Astrocyte (in vitro differentiated cells and primary cell): ENCODE measurements at regions not wholly inside any gene's neighbourhood (a gene's known extent, or its start where the extent isn't known, plus 50 kb on each side); places are given as distances from the start of the nearest gene placed in this dataset.

ENCODE experiments used
- DNase-seq: peaks from one replicate; pipeline ENCODE4 v3.0.0-alpha.2; 2010; ENCODE audit warnings: low read depth
- FAIRE-seq: peaks from 2 replicates; lab custom pipeline; 2011; peaks lifted over from hg19 to GRCh38; lab: Jason Lieb, UNC
- H2AFZ ChIP-seq: 2 replicates; pipeline ENCODE4 v1.6.0; 2012; ENCODE audit warnings: low read depth, low read length, inconsistent platforms
- H3K27ac ChIP-seq: 2 replicates; pipeline ENCODE4 v1.5.1; 2011; ENCODE audit warnings: low read depth, low read length, inconsistent platforms
- H3K27me3 ChIP-seq: 2 replicates; pipeline ENCODE4 v1.6.0; 2011; ENCODE audit warnings: low read length, inconsistent platforms; ENCODE audit not compliant: insufficient read depth
- H3K36me3 ChIP-seq: 2 replicates; pipeline ENCODE4 v1.5.1; 2011; ENCODE audit warnings: low read length, inconsistent platforms; ENCODE audit not compliant: insufficient read depth
- H3K4me1 ChIP-seq: 2 replicates; pipeline ENCODE4 v1.5.1; 2011; ENCODE audit warnings: low read length, inconsistent platforms; ENCODE audit not compliant: insufficient read depth
- H3K4me2 ChIP-seq: 2 replicates; pipeline ENCODE4 v1.6.0; 2012; ENCODE audit warnings: low read length, inconsistent platforms
- H3K4me3 ChIP-seq: 2 replicates; pipeline ENCODE4 v1.5.1; 2011; ENCODE audit warnings: low read depth, mild to moderate bottlenecking, low read length, inconsistent platforms; ENCODE audit not compliant: insufficient read depth
- H3K79me2 ChIP-seq: 2 replicates; pipeline ENCODE4 v1.6.0; 2012; ENCODE audit warnings: mild to moderate bottlenecking, low read length, inconsistent platforms; ENCODE audit not compliant: insufficient read depth
- H3K9ac ChIP-seq: 2 replicates; pipeline ENCODE4 v1.6.0; 2012; ENCODE audit warnings: mild to moderate bottlenecking, low read length, inconsistent platforms
- H3K9me3 ChIP-seq: 2 replicates; pipeline ENCODE4 v1.5.1; 2012; ENCODE audit warnings: low read depth, mild to moderate bottlenecking, low read length, inconsistent platforms; ENCODE audit not compliant: insufficient read depth
- H4K20me1 ChIP-seq: 2 replicates; pipeline ENCODE4 v1.6.0; 2012; ENCODE audit warnings: low read length, inconsistent platforms; ENCODE audit not compliant: insufficient read depth
- H3K27ac Mint-ChIP-seq: one replicate; pipeline ENCODE4 v1.8.0; 2021; ENCODE audit warnings: mild to moderate bottlenecking, mixed read lengths; ENCODE audit not compliant: unreplicated experiment
- H3K27me3 Mint-ChIP-seq: one replicate; pipeline ENCODE4 v1.8.0; 2021; ENCODE audit warnings: low read depth, mixed read lengths; ENCODE audit not compliant: unreplicated experiment
- H3K36me3 Mint-ChIP-seq: one replicate; pipeline ENCODE4 v1.8.0; 2021; ENCODE audit warnings: low read depth, mixed read lengths; ENCODE audit not compliant: unreplicated experiment
- H3K4me1 Mint-ChIP-seq: one replicate; pipeline ENCODE4 v1.8.0; 2021; ENCODE audit warnings: low read depth, mixed read lengths; ENCODE audit not compliant: unreplicated experiment
- H3K4me3 Mint-ChIP-seq: one replicate; pipeline ENCODE4 v1.8.0; 2021; ENCODE audit warnings: mild to moderate bottlenecking, moderate library complexity, mixed read lengths; ENCODE audit not compliant: unreplicated experiment
- H3K9me3 Mint-ChIP-seq: one replicate; pipeline ENCODE4 v1.8.0; 2021; ENCODE audit warnings: mild to moderate bottlenecking, mixed read lengths; ENCODE audit not compliant: unreplicated experiment
- CTCF ChIP-seq: IDR thresholded peaks from 2 replicates; pipeline ENCODE4 v1.5.1; 2011; ENCODE audit warnings: low read depth, mild to moderate bottlenecking, inconsistent platforms, low read length, moderate library complexity; ENCODE audit not compliant: insufficient read depth
- EZH2 ChIP-seq: IDR thresholded peaks from 2 replicates; pipeline ENCODE4 v1.6.1; 2012; ENCODE audit warnings: mild to moderate bottlenecking, low read length, inconsistent platforms; ENCODE audit not compliant: insufficient read depth

GRCh38 chr12:115837220-115837619, 440.3 kb downstream of the MED13L start:
- H3K27me3 Mint-ChIP-seq = peaks cover 9% of the 10 kb centered on the region
- H3K27ac ChIP-seq = no peak overlapping the region
- H3K27me3 ChIP-seq = no peaks in the 10 kb centered on the region
- no peaks in the 10 kb centered on the region for H3K36me3 ChIP-seq
- H3K4me3 ChIP-seq = no peak overlapping the region
- H3K36me3 Mint-ChIP-seq = no peaks in the 10 kb centered on the region
- DNase-seq = no peak
- H3K9ac ChIP-seq = no peak overlapping the region
- no peak overlapping the region for H3K27ac Mint-ChIP-seq
- H3K9me3 Mint-ChIP-seq = peaks cover 3% of the 10 kb centered on the region
- no peaks in the 10 kb centered on the region for H3K4me1 ChIP-seq
- TF ChIP-seq EZH2 (no peak), CTCF (no peak)
- H3K4me1 Mint-ChIP-seq = no peaks in the 10 kb centered on the region
- FAIRE-seq = no peak
- no peaks in the 10 kb centered on the region for H3K79me2 ChIP-seq
- no peak overlapping the region for H3K4me2 ChIP-seq
- no peaks in the 10 kb centered on the region for H3K9me3 ChIP-seq
- no peak overlapping the region for H2AFZ ChIP-seq
- H3K4me3 Mint-ChIP-seq = no peak overlapping the region
- H4K20me1 ChIP-seq = no peaks in the 10 kb centered on the region

- H3K9me3 Mint-ChIP-seq = peaks cover 3% of the 10 kb centered on the region
- H3K27me3 ChIP-seq = no peaks in the 10 kb centered on the region
- H3K79me2 ChIP-seq = no peaks in the 10 kb centered on the region
- DNase-seq = no peak
- H3K4me3 ChIP-seq = no peak overlapping the region
- H3K9ac ChIP-seq = no peak overlapping the region
- no peak overlapping the region for H3K27ac ChIP-seq
- H3K4me1 ChIP-seq = no peaks in the 10 kb centered on the region
- no peaks in the 10 kb centered on the region for H4K20me1 ChIP-seq
- H3K4me1 Mint-ChIP-seq = no peaks in the 10 kb centered on the region
- TF ChIP-seq CTCF (no peak), EZH2 (no peak)
- no peaks in the 10 kb centered on the region for H3K36me3 Mint-ChIP-seq
- H3K27me3 Mint-ChIP-seq = peaks cover 9% of the 10 kb centered on the region
- H3K4me2 ChIP-seq = no peak overlapping the region
- no peak for FAIRE-seq
- H3K9me3 ChIP-seq = no peaks in the 10 kb centered on the region
- no peak overlapping the region for H3K4me3 Mint-ChIP-seq
- H3K36me3 ChIP-seq = no peaks in the 10 kb centered on the region
- H3K27ac Mint-ChIP-seq = no peak overlapping the region
- no peak overlapping the region for H2AFZ ChIP-seq
Observed at GRCh38 chr12:115835445-115835844, 442.0 kb downstream of the MED13L start.

GRCh38 chr12:115833704-115834103, 443.8 kb downstream of the MED13L start:
- H2AFZ ChIP-seq = no peak overlapping the region
- H3K9ac ChIP-seq = no peak overlapping the region
- H3K27ac ChIP-seq = no peak overlapping the region
- peaks cover 2% of the 10 kb centered on the region for H3K27me3 Mint-ChIP-seq
- DNase-seq = no peak
- H4K20me1 ChIP-seq = no peaks in the 10 kb centered on the region
- FAIRE-seq = no peak
- H3K4me2 ChIP-seq = no peak overlapping the region
- H3K4me1 ChIP-seq = no peaks in the 10 kb centered on the region
- H3K4me1 Mint-ChIP-seq = no peaks in the 10 kb centered on the region
- no peaks in the 10 kb centered on the region for H3K36me3 ChIP-seq
- no peak for TF ChIP-seq CTCF
- no peak for TF ChIP-seq EZH2
- H3K4me3 ChIP-seq = no peak overlapping the region
- H3K79me2 ChIP-seq = no peaks in the 10 kb centered on the region
- H3K9me3 ChIP-seq = no peaks in the 10 kb centered on the region
- no peak overlapping the region for H3K4me3 Mint-ChIP-seq
- no peaks in the 10 kb centered on the region for H3K36me3 Mint-ChIP-seq
- H3K27me3 ChIP-seq = no peaks in the 10 kb centered on the region
- H3K9me3 Mint-ChIP-seq = peaks cover 3% of the 10 kb centered on the region
- no peak overlapping the region for H3K27ac Mint-ChIP-seq
